ENCODE measurements at regions not wholly inside any gene's neighbourhood (a gene's known extent, or its start where the extent isn't known, plus 50 kb on each side); places are given as distances from the start of the nearest gene placed in this dataset.

GRCh38 chr18:73232933-73233332 lies 365.1 kb upstream of the NETO1 start:
- DNase-seq (ENCODE audit: low read depth in 2 of 2): no peak

- no peak for DNase-seq (ENCODE audit: low read depth in 2 of 2)
Measured at GRCh38 chr18:73220663-73221062, 352.9 kb upstream of the NETO1 start.

- DNase-seq (ENCODE audit: low read depth in 2 of 2): no peak
Measured at GRCh38 chr18:73218293-73218692, 350.5 kb upstream of the NETO1 start.

GRCh38 chr18:73214970-73215369 lies 347.2 kb upstream of the NETO1 start:
- DNase-seq (ENCODE audit: low read depth in 2 of 2): no peak

GRCh38 chr18:73212442-73212841 lies 344.7 kb upstream of the NETO1 start:
- DNase-seq (ENCODE audit: low read depth in 2 of 2): no peak

GRCh38 chr18:73201940-73202339 lies 334.2 kb upstream of the NETO1 start:
- DNase-seq (ENCODE audit: low read depth in 2 of 2): no peak

GRCh38 chr18:73199151-73199550 lies 331.4 kb upstream of the NETO1 start:
- no peak for DNase-seq (ENCODE audit: low read depth in 2 of 2)

GRCh38 chr18:73189718-73190117 lies 321.9 kb upstream of the NETO1 start:
- DNase-seq (ENCODE audit: low read depth in 2 of 2): no peak

GRCh38 chr18:73168236-73168635 lies 300.4 kb upstream of the NETO1 start:
- no peak for DNase-seq (ENCODE audit: low read depth in 2 of 2)

GRCh38 chr18:73164430-73164829 lies 296.6 kb upstream of the NETO1 start:
- no peak for DNase-seq (ENCODE audit: low read depth in 2 of 2)

GRCh38 chr18:73163236-73163635 lies 295.4 kb upstream of the NETO1 start:
- no peak for DNase-seq (ENCODE audit: low read depth in 2 of 2)

- no peak for DNase-seq (ENCODE audit: low read depth in 2 of 2)
Measured at GRCh38 chr18:73156117-73156516, 288.3 kb upstream of the NETO1 start.

GRCh38 chr18:73153271-73153670 lies 285.5 kb upstream of the NETO1 start:
- no peak for DNase-seq (ENCODE audit: low read depth in 2 of 2)

- DNase-seq (ENCODE audit: low read depth in 2 of 2): no peak
Measured at GRCh38 chr18:73151086-73151485, 283.3 kb upstream of the NETO1 start.

GRCh38 chr18:73150199-73150598 lies 282.4 kb upstream of the NETO1 start:
- DNase-seq (ENCODE audit: low read depth in 2 of 2): no peak

- no peak for DNase-seq (ENCODE audit: low read depth in 2 of 2)
Measured at GRCh38 chr18:73147590-73147989, 279.8 kb upstream of the NETO1 start.

- DNase-seq (ENCODE audit: low read depth in 2 of 2): no peak
Measured at GRCh38 chr18:73144030-73144429, 276.2 kb upstream of the NETO1 start.

- DNase-seq (ENCODE audit: low read depth in 2 of 2): no peak
Measured at GRCh38 chr18:73136134-73136533, 268.3 kb upstream of the NETO1 start.

GRCh38 chr18:73124175-73124574 lies 256.4 kb upstream of the NETO1 start:
- DNase-seq (ENCODE audit: low read depth in 2 of 2): no peak

- DNase-seq (ENCODE audit: low read depth in 2 of 2): no peak
Measured at GRCh38 chr18:73121207-73121606, 253.4 kb upstream of the NETO1 start.

- DNase-seq (ENCODE audit: low read depth in 2 of 2): no peak
Measured at GRCh38 chr18:73120626-73121025, 252.8 kb upstream of the NETO1 start.

- DNase-seq (ENCODE audit: low read depth in 2 of 2): no peak
Measured at GRCh38 chr18:73119574-73119973, 251.8 kb upstream of the NETO1 start.

- DNase-seq (ENCODE audit: low read depth in 2 of 2): no peak
Measured at GRCh38 chr18:73118121-73118816, 250.5 kb upstream of the NETO1 start.

GRCh38 chr18:73110307-73110706 lies 242.5 kb upstream of the NETO1 start:
- DNase-seq (ENCODE audit: low read depth in 2 of 2): no peak
